ENCODE measurements at regions not wholly inside any gene's neighbourhood (a gene's known extent, or its start where the extent isn't known, plus 50 kb on each side); places are given as distances from the start of the nearest gene placed in this dataset.
A peak's percentile ranks its signal among the peaks of the same experiment; 100 is the strongest.

GRCh38 chr1:226816576-226816975, 53.8 kb upstream of the PSEN2 start:
- no peak for DNase-seq

GRCh38 chr1:226814751-226815537, 55.5 kb upstream of the PSEN2 start:
- peak; percentile 26 for DNase-seq

- no peak for DNase-seq
These were observed 56.5 kb upstream of the PSEN2 start for GRCh38 chr1:226813671-226814591.

GRCh38 chr1:226810681-226811080, 59.7 kb upstream of the PSEN2 start:
- DNase-seq: no peak

- DNase-seq: no peak
These were observed 60.4 kb upstream of the PSEN2 start for GRCh38 chr1:226809785-226810571.

GRCh38 chr1:226808501-226808900, 61.9 kb upstream of the PSEN2 start:
- DNase-seq: no peak

GRCh38 chr1:226806988-226807387, 63.4 kb upstream of the PSEN2 start:
- no peak for DNase-seq

GRCh38 chr1:226804907-226805759, 65.3 kb upstream of the PSEN2 start:
- DNase-seq: no peak

- DNase-seq: no peak
These were observed 61.8 kb upstream of the ITPKB start for GRCh38 chr1:226800763-226801380.

GRCh38 chr1:226799634-226800281, 60.7 kb upstream of the ITPKB start:
- DNase-seq: no peak

GRCh38 chr1:226798427-226799411, 59.6 kb upstream of the ITPKB start:
- DNase-seq: no peak

- no peak for DNase-seq
These were observed 58.1 kb upstream of the ITPKB start for GRCh38 chr1:226797151-226797550.

- DNase-seq: no peak
These were observed 54.7 kb upstream of the ITPKB start for GRCh38 chr1:226793620-226794276.

- no peak for DNase-seq
These were observed 53.3 kb upstream of the ITPKB start for GRCh38 chr1:226792368-226792767.

GRCh38 chr1:226790545-226791181, 51.6 kb upstream of the ITPKB start:
- no peak for DNase-seq

GRCh38 chr1:226788965-226789364, 49.9 kb upstream of the ITPKB start:
- DNase-seq: no peak
